Mesothelial cell of epicardium (in vitro differentiated cells): ENCODE measurements at regions not wholly inside any gene's neighbourhood (a gene's known extent, or its start where the extent isn't known, plus 50 kb on each side); places are given as distances from the start of the nearest gene placed in this dataset.

Experiments
- DNase-seq, 2 experiments: peaks; one replicate each; pipeline ENCODE4 v3.0.0; 2021; ENCODE audit warnings: low spot score in 2 of 2; ENCODE audit not compliant: unreplicated experiment in 2 of 2
- H3K27ac Mint-ChIP-seq: 2 replicates; pipeline ENCODE4 v1.8.0; 2021; ENCODE audit warnings: mixed read lengths
- H3K27me3 Mint-ChIP-seq: 2 replicates; pipeline ENCODE4 v1.8.0; 2021; ENCODE audit warnings: low read depth, mixed read lengths
- H3K36me3 Mint-ChIP-seq: 2 replicates; pipeline ENCODE4 v1.8.0; 2021; ENCODE audit warnings: mixed read lengths
- H3K4me1 Mint-ChIP-seq: 2 replicates; pipeline ENCODE4 v1.8.0; 2021; ENCODE audit warnings: mixed read lengths
- H3K4me3 Mint-ChIP-seq: 2 replicates; pipeline ENCODE4 v1.8.0; 2021; ENCODE audit warnings: mild to moderate bottlenecking, moderate library complexity, mixed read lengths
- H3K9me3 Mint-ChIP-seq: 2 replicates; pipeline ENCODE4 v1.8.0; 2021; ENCODE audit warnings: mixed read lengths
- CTCF ChIP-seq: fragments of 200-600 bp; sonication (generic); IDR thresholded peaks from one replicate; pipeline ENCODE4 v1.5.0; 2021; ENCODE audit warnings: antibody characterized with exemption; ENCODE audit not compliant: unreplicated experiment

GRCh38 chr12:67116134-67116533 lies 153.0 kb upstream of the CAND1 start:
- no peak overlapping the region for H3K27ac Mint-ChIP-seq

GRCh38 chr12:67122584-67122983 lies 146.6 kb upstream of the CAND1 start:
- Mint-ChIP-seq H3K4me1 (peaks cover 5% of the 10 kb centered on the region), H3K36me3 (no peaks in the 10 kb centered on the region), H3K27ac (no peak overlapping the region), H3K9me3 (peaks cover 3% of the 10 kb centered on the region), H3K27me3 (peaks cover 15% of the 10 kb centered on the region), H3K4me3 (no peak overlapping the region)
- DNase-seq: no peak
- no peak for TF ChIP-seq CTCF

More at GRCh38 chr12:67116134-67116533, 153.0 kb upstream of the CAND1 start:
- Mint-ChIP-seq H3K9me3 (no peaks in the 10 kb centered on the region), H3K4me1 (peaks cover 5% of the 10 kb centered on the region), H3K4me3 (no peak overlapping the region), H3K36me3 (no peaks in the 10 kb centered on the region), H3K27me3 (peaks cover 4% of the 10 kb centered on the region)
- no peak for TF ChIP-seq CTCF
- no peak for DNase-seq

DNA sequence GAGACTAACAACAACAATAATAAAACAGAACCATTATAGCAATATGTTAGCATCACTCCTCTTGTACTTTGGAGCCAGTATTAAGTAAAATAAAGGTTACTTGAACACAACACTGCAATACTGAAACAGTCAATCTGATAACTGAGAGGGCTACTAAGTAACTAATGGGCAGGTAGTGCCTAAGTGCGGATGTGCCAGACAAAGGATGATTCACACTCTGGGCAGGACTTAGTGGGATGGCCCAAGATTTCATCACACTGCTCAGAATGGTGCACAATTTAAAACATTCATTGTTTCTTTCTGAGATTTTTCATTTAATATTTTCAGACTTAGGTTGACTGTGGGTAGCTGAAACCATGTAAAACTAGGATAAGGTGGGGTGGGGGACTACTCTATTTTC lies 131.9 kb upstream of the CAND1 start:
- Mint-ChIP-seq H3K9me3 (no peaks in the 10 kb centered on the region), H3K27me3 (peaks cover 3% of the 10 kb centered on the region), H3K27ac (no peak overlapping the region), H3K36me3 (no peaks in the 10 kb centered on the region), H3K4me1 (peaks cover 17% of the 10 kb centered on the region), H3K4me3 (no peak overlapping the region)
- TF ChIP-seq CTCF: no peak
- no peak for DNase-seq

DNA sequence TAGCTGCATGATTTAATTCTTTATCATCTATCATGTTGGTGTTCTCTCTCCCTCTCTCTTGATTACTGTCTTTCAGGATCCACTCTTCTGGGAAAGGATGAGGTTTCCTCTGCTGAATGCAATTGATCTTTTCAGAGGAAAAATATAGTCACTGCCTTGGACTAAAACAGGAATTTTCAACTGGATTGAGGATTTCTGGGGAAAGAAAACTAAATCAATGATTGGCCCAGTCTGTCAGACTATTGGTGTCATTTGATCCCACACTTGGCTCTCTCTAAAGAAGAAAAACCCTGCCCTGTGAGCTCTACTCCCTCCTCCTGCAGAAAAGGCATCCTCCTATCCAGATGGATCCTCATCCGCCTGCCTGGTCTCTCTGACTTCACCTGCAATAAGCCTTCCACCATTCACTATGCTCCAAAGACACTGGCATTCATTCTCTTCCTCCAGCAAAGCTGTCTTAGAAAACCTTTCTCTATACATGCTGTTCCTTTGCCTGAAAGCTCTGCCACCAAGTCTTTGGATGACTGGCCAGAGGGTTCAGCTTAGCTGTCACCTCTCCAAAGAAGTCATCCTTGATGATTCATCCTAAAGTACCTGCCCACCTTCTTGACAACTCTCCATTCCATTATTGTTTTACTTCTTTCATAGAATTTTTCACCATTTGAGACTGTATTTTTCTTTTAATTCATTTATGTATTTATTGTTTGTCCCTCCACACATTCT lies 127.7 kb upstream of the CAND1 start:
- no peak for DNase-seq
- no peaks in the 10 kb centered on the region for H3K9me3 Mint-ChIP-seq
- no peaks in the 10 kb centered on the region for H3K36me3 Mint-ChIP-seq
- TF ChIP-seq CTCF: no peak
- H3K4me3 Mint-ChIP-seq: no peak overlapping the region
- no peak overlapping the region for H3K27ac Mint-ChIP-seq
- H3K4me1 Mint-ChIP-seq: peaks cover 17% of the 10 kb centered on the region
- H3K27me3 Mint-ChIP-seq: no peaks in the 10 kb centered on the region

- DNase-seq: no peak
- no peak for TF ChIP-seq CTCF
- H3K27me3 Mint-ChIP-seq: no peaks in the 10 kb centered on the region
- H3K27ac Mint-ChIP-seq: no peak overlapping the region
- no peak overlapping the region for H3K4me3 Mint-ChIP-seq
- no peaks in the 10 kb centered on the region for H3K36me3 Mint-ChIP-seq
- peaks cover 8% of the 10 kb centered on the region for H3K4me1 Mint-ChIP-seq
- H3K9me3 Mint-ChIP-seq: no peaks in the 10 kb centered on the region
Observed at GRCh38 chr12:67145692-67146091, 123.5 kb upstream of the CAND1 start.
